CD4-positive, alpha-beta T cell (primary cell): ENCODE measurements at regions not wholly inside any gene's neighbourhood (a gene's known extent, or its start where the extent isn't known, plus 50 kb on each side); places are given as distances from the start of the nearest gene placed in this dataset.

Source experiments
- ATAC-seq: fragments of 200-7000 bp; cut with Tn5 transposase; one replicate; pipeline ENCODE4 v1.10.0; 2022; ENCODE audit warnings: mild to moderate bottlenecking; ENCODE audit not compliant: poor library complexity
- CTCF ChIA-PET: fragments of 350-600 bp; sonication (Branson Sonifier 250); formaldehyde crosslinking; loops from one replicate; lab custom pipeline; 2021; ENCODE audit warnings: antibody characterized with exemption, inconsistent platforms; lab: Charles Lee
- POLR2A ChIA-PET: fragments of 350-600 bp; sonication (Branson Sonifier 250); formaldehyde crosslinking; loops from one replicate; lab custom pipeline; 2021; ENCODE audit warnings: antibody characterized with exemption, inconsistent platforms; lab: Charles Lee
- DNase-seq, 14 experiments: peaks; one replicate each; pipeline ENCODE4 v3.0.0-alpha.2; 2013 to 2020; ENCODE audit warnings: mixed read lengths in 2 of 14
- H3K27ac ChIP-seq, 2 donors: one replicate each; pipeline versions ENCODE4 v1.5.1 to v1.7.0; 2013; ENCODE audit warnings: low read length in 2 of 2, low read depth in 1 of 2, mild to moderate bottlenecking in 1 of 2
- H3K27me3 ChIP-seq, 2 experiments: 1 replicate in 1 of 2; 2 replicates in 1 of 2; pipeline versions ENCODE4 v1.6.1 to v1.7.0; 2013; ENCODE audit warnings: low read length in 2 of 2, control low read depth in 1 of 2, mild to moderate bottlenecking in 1 of 2, moderate library complexity in 1 of 2; ENCODE audit not compliant: insufficient read depth in 2 of 2, control insufficient read depth in 1 of 2
- H3K36me3 ChIP-seq: one replicate; pipeline ENCODE4 v1.6.1; 2013; ENCODE audit warnings: low read length, control low read depth; ENCODE audit not compliant: insufficient read depth
- H3K4me1 ChIP-seq: one replicate; pipeline ENCODE4 v1.6.1; 2013; ENCODE audit warnings: low read length, control low read depth; ENCODE audit not compliant: insufficient read depth
- H3K4me3 ChIP-seq: one replicate; pipeline ENCODE4 v1.5.1; 2013; ENCODE audit warnings: mild to moderate bottlenecking, low read length, moderate library complexity
- H3K9me3 ChIP-seq, 2 experiments: 1 replicate in 1 of 2; 2 replicates in 1 of 2; pipeline versions ENCODE4 v1.6.1 to v1.7.0; 2013; ENCODE audit warnings: low read length in 2 of 2, mild to moderate bottlenecking in 2 of 2, control low read depth in 1 of 2, moderate library complexity in 1 of 2; ENCODE audit not compliant: control insufficient read depth in 1 of 2, insufficient read depth in 1 of 2
- H3K27ac Mint-ChIP-seq: one replicate; pipeline ENCODE4 v1.8.0; 2020; ENCODE audit warnings: mixed read lengths
- H3K27me3 Mint-ChIP-seq: one replicate; pipeline ENCODE4 v1.8.0; 2021; ENCODE audit warnings: mixed read lengths
- H3K36me3 Mint-ChIP-seq: one replicate; pipeline ENCODE4 v1.8.0; 2021; ENCODE audit warnings: low read depth, mixed read lengths
- H3K4me1 Mint-ChIP-seq: one replicate; pipeline ENCODE4 v1.8.0; 2021; ENCODE audit warnings: low read depth, mixed read lengths
- H3K4me3 Mint-ChIP-seq: one replicate; pipeline ENCODE4 v1.8.0; 2020; ENCODE audit warnings: mild to moderate bottlenecking, mixed read lengths
- H3K9me3 Mint-ChIP-seq: one replicate; pipeline ENCODE4 v1.8.0; 2020; ENCODE audit warnings: mixed read lengths
- CTCF ChIP-seq: fragments of 200-600 bp; IDR thresholded peaks from one replicate; pipeline ENCODE4 v1.8.0; 2022; ENCODE audit warnings: antibody characterized with exemption, mild to moderate bottlenecking
- intact Hi-C, 2 experiments: fragments of 100-400 bp; cut with DNase I in 1 of 2; cut with micrococcal nuclease in 1 of 2; formaldehyde crosslinking; loops; one replicate each; pipeline versions ENCODE4 v1.15.1 to v1.9.0; 2023 to 2025; cut with DNase I, micrococcal nuclease

DNA sequence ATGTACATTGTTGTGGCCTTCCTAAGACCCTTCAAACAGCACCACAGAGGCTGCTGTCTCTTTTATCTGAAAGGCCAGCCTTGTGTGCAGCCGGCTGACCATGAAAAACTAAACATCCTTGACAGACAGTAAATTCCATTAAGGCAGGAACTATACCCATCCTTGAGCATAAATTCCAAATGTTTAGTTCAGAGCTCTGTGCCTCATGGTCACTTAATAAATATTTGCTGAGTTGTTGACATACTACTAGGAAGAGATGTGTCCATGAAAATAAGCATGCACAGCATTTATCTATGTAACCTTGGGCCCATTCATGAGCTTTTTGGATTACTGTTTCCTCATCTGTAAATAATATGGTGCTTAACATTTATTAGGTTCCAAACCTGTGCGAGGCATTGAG is 424.8 kb downstream of the HRH4 start:
- intact Hi-C loops = no loop called here
- Histone ChIP-seq H3K4me1 (no peaks in the 10 kb centered on the region), H3K27ac (no peak overlapping the region), H3K36me3 (no peaks in the 10 kb centered on the region), H3K9me3 (no peaks in the 10 kb centered on the region), H3K4me3 (no peak overlapping the region), H3K27me3 (no peaks in the 10 kb centered on the region)
- no peak for TF ChIP-seq CTCF
- no peak for DNase-seq
- H3K4me3 Mint-ChIP-seq = no peak overlapping the region
- no peaks in the 10 kb centered on the region for H3K4me1 Mint-ChIP-seq
- no peak overlapping the region for H3K27ac Mint-ChIP-seq
- ChIA-PET CTCF (no interaction called here), POLR2A (no interaction called here)
- H3K27me3 Mint-ChIP-seq = no peaks in the 10 kb centered on the region
- no peak for ATAC-seq
- no peaks in the 10 kb centered on the region for H3K36me3 Mint-ChIP-seq
- H3K9me3 Mint-ChIP-seq = peaks cover 4% of the 10 kb centered on the region

GRCh38 chr18:24894880-24895279 is 434.4 kb downstream of the HRH4 start:
- POLR2A ChIA-PET = no interaction called here
- CTCF ChIA-PET = no interaction called here

GRCh38 chr18:24897461-24897860 is 437.0 kb downstream of the HRH4 start:
- Histone ChIP-seq H3K4me3 (no peak overlapping the region), H3K4me1 (no peaks in the 10 kb centered on the region), H3K27ac (no peak overlapping the region), H3K27me3 (peaks cover 0 to 4% of the 10 kb centered on the region in 2 experiments), H3K36me3 (no peaks in the 10 kb centered on the region), H3K9me3 (peaks cover 0 to 4% of the 10 kb centered on the region in 2 experiments)
- Mint-ChIP-seq H3K4me1 (no peaks in the 10 kb centered on the region), H3K9me3 (peaks cover 10% of the 10 kb centered on the region), H3K36me3 (no peaks in the 10 kb centered on the region), H3K4me3 (no peak overlapping the region), H3K27me3 (peaks cover 9% of the 10 kb centered on the region), H3K27ac (no peak overlapping the region)
- CTCF ChIA-PET = no interaction called here
- no peak for TF ChIP-seq CTCF
- ATAC-seq (no peak), DNase-seq (no peak)
- intact Hi-C loops = no loop called here
- POLR2A ChIA-PET = no interaction called here

More at GRCh38 chr18:24894880-24895279, 434.4 kb downstream of the HRH4 start:
- H3K4me1 Mint-ChIP-seq = no peaks in the 10 kb centered on the region
- ATAC-seq = no peak
- H3K36me3 ChIP-seq = no peaks in the 10 kb centered on the region
- no peak overlapping the region for H3K4me3 Mint-ChIP-seq
- peaks cover 9% of the 10 kb centered on the region for H3K27me3 Mint-ChIP-seq
- no peaks in the 10 kb centered on the region for H3K9me3 ChIP-seq
- no peak overlapping the region for H3K27ac ChIP-seq
- intact Hi-C loops = no loop called here
- no peaks in the 10 kb centered on the region for H3K36me3 Mint-ChIP-seq
- H3K9me3 Mint-ChIP-seq = peaks cover 5% of the 10 kb centered on the region
- H3K27me3 ChIP-seq = peaks cover 0 to 4% of the 10 kb centered on the region in 2 experiments
- no peak overlapping the region for H3K27ac Mint-ChIP-seq
- H3K4me1 ChIP-seq = no peaks in the 10 kb centered on the region
- no peak for TF ChIP-seq CTCF
- DNase-seq = no peak
- H3K4me3 ChIP-seq = no peak overlapping the region
